ENCODE measurements at regions not wholly inside any gene's neighbourhood (a gene's known extent, or its start where the extent isn't known, plus 50 kb on each side); places are given as distances from the start of the nearest gene placed in this dataset.

DNA sequence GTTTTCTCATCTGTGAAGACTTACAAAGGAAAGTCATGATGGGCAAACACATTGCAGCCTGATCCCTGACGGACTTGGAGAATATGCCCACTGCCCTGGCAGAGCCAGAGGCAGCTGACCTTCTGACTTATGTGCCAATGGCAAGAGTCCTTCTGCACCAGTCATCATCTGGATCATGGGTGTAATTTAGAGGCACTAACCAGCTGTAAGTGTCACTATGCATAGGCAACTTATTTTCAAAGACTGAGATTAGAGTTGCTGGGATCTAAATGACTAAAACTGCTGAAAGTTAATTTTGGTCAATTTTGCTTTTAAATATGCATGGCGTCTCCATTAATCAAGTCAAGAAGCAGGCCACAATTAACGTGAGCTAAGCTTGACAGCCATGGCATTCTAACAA is 261.2 kb downstream of the BCL11A start:
- TF ChIP-seq, protein P1, sequence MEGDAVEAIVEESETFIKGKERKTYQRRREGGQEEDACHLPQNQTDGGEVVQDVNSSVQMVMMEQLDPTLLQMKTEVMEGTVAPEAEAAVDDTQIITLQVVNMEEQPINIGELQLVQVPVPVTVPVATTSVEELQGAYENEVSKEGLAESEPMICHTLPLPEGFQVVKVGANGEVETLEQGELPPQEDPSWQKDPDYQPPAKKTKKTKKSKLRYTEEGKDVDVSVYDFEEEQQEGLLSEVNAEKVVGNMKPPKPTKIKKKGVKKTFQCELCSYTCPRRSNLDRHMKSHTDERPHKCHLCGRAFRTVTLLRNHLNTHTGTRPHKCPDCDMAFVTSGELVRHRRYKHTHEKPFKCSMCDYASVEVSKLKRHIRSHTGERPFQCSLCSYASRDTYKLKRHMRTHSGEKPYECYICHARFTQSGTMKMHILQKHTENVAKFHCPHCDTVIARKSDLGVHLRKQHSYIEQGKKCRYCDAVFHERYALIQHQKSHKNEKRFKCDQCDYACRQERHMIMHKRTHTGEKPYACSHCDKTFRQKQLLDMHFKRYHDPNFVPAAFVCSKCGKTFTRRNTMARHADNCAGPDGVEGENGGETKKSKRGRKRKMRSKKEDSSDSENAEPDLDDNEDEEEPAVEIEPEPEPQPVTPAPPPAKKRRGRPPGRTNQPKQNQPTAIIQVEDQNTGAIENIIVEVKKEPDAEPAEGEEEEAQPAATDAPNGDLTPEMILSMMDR (IDR thresholded peaks at IDR 0.05; ENCODE audit: borderline replicate concordance, extremely low read depth, low read length, poor library complexity, severe bottlenecking) = no peak
- no peak for TF ChIP-seq EZH2 (IDR thresholded peaks at IDR 0.05; ENCODE audit: borderline replicate concordance, low read depth, low read length, severe bottlenecking)
